GM19455 (cell line): ENCODE measurements at regions not wholly inside any gene's neighbourhood (a gene's known extent, or its start where the extent isn't known, plus 50 kb on each side); places are given as distances from the start of the nearest gene placed in this dataset.
"Not testable (repeated sequence)": the region's sequence is repeated elsewhere in the genome, so short reads cannot be mapped to it uniquely, and the experiment has no call there.

Source experiments
- ATAC-seq: cut with Tn5 transposase; IDR thresholded peaks from one replicate; pipeline ENCODE4 v1.9.1; 2021; ENCODE audit not compliant: unreplicated experiment

DNA sequence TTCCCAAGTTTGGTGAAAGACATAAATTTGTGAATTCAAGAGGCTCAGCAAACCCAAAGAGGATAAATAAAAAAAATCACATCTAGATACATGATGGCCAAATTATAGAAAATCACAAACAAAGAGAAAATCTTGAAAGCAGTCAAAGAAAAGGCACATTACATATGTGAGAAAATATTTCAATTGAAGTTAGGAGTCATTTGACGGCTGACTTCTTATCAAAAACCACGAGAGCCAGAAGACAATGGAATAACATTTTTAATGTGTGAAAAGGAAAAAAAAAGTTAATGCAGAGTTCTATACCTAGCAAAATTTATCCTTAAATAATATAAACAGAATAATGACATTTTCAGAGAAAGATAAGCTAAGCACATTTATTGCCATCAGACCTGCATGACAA lies 307.0 kb downstream of the C12orf75 start:
- ATAC-seq = no peak

DNA sequence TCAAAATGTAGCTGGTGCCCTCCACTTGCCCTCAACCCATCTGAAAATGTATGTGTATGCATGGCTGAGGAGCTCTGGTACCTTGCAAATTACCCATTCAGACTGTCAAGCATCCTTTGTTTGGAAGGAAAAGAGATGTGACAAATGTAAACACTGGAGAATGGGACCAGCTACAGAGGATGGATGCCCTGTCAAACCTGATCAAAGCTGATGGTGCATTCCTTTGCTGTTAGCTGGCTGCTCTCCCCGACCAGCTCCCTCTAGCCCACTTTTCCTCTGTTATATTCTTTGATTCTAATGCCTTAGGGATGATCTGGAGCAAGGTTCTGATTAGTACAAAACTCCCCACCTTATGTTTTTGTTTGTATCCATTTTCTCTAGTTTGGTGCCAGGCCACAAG lies 310.3 kb downstream of the C12orf75 start:
- no peak for ATAC-seq

DNA sequence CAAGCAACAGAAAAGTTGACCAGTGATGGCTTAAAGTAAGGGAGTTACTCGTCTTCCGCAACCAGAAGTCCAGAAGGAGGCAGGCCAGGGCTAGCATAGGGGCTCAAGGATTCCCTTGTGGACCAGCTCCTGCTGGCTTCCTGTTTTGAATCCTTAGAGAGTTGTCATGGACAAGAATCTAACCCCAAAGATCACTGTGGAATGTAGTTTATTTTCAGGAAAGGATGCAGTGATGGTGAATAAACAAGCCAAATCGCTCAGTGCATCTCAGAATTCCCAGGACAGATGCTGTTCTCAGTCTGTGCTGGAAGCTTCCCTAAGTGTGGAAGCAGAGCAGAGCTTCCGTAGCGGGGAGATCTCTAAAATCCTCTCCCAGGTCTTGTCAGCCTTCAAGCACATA lies 311.3 kb downstream of the C12orf75 start:
- ATAC-seq = no peak

DNA sequence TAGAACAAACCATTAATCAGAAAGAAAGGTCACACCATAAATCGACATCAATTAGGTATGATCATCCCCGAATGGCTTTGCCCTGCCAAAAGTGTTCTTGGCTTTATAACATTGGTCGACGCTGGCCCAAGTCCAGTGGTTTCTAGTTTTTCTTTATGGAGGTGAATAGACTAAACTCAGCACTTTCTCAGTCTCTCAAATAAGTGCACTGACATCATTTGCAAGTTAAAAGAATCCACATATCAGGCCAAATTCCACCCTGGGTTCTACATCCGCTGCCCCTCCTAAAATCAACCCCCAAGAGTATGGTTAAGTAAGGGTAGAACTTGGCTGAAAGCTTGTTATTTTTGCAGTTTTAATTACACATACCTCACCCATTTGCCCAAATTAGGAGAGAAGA lies 314.3 kb downstream of the C12orf75 start:
- no peak for ATAC-seq

DNA sequence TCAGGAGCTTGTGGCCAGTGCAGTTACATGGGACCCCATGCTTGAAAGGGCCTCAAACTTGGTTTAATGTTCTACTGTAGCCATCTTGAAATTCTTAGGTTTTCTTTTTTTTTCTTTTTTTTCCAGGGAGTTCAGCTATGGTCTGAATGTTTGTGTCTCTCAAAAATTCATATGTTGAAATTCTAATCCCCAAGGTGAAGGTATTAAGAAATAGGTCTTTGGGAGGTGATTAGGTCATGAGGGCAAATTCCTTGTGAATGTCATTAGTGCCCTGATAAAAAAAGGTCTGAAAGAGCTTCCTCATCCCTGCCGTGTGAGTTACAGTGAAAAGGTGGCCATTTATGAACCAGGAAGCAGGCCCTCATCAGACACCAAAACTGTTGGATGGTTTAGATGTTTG lies 324.1 kb downstream of the C12orf75 start:
- ATAC-seq = no peak

DNA sequence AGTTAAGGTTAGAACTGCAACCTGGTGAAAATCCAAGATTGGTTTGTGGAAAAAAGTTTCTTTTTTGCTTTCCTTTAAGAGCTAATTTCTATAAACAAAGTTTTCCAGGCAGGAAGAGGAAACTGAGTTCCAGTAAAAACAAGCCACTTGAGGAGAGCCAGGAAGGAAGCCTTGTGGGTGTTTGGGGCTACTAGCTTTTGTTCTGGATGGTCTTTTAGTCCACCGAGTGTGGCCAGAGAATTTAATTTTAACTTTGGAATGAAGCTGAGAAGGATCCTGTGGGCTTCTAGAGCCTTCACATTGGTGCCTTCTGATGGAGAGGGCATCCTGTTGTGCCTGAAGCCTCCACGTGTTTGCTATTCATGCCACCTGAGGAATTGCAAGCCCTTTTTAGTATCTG lies 327.9 kb downstream of the C12orf75 start:
- no peak for ATAC-seq

DNA sequence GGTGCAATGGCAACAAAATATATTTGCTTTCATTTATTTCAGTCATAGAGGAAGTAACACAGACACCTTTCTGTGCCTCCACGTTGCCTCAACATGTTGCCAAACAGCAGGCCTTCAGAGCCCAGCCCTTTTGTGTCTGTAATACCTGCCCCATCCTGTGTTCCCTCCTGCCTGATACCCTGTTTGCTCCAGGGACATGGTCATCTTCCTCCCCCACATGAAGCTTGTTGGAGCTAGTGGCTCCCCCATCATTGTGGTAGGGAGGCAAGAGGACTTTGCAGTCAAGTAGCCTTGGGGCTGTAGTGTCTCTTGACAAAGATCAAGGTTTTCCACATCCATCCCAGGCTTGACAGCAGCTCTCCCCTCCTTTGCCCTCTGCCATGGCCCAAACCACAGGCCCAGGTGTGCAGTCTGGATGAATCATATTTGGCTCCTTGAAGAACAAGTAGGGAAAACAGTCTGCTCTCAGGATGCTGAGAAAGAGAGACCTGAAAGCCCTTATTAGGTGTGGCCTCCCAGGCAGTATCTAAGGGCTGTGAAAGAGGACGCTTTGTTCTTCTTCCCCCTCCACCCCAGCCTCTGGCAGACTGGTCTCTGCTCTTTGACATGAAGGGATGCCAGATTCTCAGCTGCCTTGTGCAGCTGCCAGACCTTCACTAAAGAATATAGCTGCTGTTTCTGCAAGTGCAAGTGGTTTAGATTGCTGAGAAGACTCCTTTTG lies 329.0 kb downstream of the C12orf75 start:
- no peak for ATAC-seq

DNA sequence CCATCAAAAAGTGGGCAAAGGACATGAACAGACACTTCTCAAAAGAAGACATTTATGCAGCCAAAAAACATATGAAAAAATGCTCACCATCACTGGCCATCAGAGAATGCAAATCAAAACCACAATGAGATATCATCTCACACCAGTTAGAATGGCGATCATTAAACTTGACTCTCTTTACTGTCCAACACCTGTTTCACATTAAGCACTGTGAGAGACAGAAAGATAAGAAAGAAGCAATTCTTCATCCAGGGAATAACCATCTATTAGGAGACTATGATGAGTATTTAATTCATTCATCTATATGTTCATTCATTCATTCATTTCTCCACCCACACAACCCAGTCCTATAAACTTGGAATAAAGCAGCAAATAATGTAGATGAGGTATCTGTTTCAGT lies 334.3 kb downstream of the C12orf75 start:
- ATAC-seq = not testable (repeated sequence)

DNA sequence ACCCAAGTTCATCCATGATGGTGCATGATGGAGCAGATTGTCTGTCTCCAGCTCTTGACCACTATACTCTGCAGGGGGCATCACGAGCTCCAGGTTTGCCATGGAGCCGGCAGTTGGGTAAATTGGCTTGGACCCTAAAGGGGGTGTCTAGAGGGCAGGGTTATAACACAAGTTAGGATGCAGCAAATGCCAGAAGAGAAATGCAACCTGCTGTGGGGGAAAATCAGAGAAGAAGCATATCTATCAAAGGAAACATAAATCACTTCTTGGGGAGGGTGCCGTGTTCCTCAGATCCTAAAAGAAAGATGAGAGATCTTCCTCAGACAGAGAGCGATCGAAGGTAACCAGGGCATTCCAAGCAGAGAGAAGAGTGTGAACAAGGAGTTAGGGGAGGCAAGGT lies 334.9 kb downstream of the C12orf75 start:
- no peak for ATAC-seq

DNA sequence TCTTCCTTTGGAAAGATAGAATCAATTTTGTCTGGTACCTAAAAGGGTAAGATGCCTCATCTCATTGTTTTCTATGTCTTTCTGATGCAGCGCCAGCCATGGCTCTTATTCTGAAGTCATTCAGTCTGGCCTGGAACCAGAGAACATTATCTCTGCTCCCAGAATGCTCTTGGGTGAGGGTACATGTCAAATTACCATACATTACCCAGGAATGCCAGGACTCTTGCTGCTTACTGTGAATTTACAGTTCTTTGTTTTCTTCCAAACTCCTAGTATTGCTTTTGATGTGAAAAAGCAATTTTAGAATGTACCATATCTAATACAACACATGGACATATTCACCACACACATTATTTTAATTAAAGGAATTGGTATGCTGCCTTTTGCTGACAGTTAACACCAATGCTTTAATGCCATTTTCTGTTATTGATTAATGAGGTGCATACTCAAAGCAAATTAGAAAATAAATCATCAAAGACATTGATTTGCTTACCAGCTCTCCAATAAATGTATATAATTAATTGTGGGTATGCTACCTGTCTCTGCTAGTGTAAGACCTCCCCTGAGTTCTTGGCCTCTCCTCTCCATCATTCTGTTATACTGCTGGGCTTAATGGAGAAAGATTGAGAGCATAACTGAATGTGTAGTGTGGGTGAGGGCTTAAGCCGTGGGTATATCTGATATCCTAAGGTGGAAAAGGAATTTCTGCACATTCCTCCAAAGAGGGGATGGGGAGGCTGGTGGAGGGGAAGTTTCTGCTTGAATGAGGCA lies 337.7 kb downstream of the C12orf75 start:
- no peak for ATAC-seq

DNA sequence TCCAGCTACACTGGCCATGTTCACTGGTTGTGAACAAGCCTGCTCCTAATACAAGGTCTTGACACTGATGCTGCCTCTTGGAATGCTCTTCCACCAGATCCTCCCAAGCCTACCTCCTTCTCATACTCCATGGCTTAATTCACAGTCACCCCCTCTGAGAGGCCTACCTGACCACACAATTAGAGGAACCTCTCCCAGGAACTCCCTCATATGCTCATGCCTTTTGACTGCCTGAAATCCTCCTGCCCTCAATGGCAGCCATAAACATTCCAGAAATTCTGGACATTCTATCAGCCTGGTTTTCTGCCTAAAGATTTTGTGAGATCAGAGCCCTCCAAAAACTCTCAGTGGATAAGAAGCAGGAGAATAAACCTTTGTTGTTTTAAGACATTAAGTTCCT lies 340.2 kb downstream of the C12orf75 start:
- ATAC-seq = no peak

DNA sequence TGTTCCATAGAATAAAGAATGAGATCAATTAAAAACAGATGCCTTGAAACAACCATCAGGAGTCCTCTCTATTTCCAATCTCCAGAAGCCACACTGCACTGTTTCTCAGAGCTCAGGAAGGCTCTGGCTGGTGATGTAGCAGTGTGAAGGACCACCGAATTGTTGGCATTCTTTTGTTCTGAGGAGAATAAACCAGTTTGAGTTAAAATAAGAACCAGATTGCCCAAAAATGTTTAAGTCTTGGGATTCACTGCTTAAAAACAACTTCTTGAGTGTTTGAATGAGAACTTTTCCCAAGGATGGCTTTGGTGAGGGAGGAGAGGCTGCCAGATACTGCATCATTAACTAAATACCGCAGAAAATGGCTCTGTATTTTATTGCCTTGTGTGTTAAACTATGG lies 341.2 kb downstream of the C12orf75 start:
- no peak for ATAC-seq

DNA sequence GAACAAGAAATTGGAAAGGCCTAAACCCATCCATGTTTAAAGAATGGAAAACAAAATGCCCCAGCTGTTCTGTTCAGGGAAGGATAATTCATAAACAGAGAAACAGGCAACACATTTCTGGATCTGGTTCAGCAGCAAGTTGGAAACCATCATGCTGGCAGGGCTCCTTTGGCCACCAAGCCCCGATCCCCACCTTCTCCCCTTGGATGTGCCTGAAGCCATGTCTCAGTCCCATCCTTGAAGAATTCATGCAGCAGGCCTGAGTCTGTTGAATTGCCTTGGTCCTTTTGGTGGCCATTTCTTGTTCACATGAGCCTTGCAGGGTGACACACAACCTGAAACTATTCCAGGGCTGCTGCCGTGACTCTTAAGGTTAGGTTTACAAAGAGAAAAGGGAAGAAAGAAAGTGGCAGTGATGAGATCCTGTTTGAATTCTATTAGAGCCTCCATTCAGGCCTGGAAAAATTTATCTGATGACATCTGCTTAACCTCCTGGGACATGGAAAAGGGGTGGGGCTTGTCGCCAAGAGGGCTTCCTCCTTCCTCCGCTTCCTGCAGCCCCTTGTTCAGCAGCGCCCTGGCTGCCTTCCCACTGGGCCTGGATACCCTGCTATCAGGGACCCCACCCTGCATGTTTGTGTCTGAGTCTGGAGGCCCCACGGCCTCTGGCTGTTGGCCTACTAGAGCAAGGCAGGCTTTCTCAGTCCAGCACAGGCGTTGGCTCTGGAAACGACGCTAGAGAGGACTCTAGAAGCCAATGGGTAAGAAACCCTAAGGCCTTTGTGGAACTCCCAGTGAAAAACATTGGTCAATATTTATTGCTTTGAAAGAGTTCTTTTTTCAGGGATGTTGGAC lies 341.9 kb downstream of the C12orf75 start:
- no peak for ATAC-seq

DNA sequence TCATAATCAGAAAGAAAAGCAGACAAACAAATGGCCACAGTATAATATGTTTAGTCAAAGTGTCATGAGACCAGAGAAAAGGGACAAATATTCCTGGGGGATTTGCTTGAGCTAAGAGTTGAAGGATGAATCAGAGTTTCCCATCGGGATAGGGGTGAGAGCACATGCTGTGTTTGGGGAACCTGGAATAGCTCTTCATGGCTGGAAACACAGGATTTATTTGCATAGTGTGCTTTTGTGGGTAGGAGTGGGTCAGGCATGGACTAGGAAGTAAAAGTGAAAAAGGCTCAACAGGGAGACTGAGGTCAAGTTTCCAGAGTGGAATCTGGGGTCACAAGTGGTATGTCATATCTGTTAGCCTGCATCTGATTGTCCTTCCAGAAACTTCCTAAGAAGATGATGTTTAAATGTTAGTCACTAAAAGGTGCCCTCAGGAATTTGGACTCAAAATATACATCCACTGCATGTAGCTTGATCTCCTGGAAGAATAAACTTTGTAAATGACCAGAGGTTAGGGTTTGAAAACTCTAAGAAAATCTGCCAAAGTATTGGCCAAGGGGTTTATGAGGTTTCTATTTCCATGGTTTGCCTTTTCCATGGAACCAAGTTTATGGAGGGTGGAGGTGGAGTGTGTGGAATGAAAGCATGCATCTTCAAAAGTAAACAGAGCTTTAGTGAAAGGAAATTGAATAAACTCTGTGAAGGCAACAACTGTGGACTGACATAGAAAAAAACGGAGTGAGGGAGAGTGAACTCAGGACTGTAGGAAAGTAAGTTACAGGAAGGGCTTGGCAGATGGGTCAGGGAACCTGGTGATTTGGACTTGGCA lies 344.6 kb downstream of the C12orf75 start:
- ATAC-seq = no peak

DNA sequence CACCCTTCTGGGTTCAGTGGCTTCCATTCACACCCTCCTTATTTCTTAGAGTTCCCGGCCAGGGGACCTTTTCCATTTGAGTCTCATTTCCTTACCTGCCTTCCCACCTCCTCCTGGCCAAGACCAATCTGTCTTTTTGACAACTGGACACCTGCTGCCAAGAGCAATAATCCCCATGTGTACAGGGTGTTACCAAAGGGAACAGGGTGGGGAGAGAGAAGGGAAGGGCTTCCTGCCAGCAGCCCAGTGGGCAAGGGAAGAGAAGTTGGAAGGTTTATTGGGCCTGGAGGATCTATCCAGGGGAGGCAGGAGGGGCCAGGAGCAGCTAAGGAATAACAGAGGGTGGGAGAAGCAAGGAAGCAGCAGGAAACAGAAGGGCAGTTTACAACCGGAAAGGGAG lies 346.2 kb downstream of the C12orf75 start:
- no peak for ATAC-seq

DNA sequence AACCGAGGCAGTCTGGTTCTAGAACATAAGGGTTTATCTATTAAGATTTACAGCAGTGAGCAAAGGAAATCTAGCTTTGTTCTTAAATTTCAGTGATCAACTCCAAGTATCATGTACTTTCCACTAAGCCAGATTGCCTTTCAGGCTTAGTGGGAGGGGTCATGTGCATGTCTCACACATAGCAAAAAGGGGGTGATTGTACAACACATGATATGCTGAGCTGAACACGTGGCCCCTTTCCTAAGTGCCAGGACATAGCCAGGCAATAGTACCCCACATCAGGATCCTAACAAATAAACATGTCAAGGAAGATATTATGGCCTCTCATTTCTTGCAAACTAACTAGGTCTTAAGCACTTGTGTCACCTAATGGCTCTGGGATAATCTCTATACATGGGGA lies 347.2 kb downstream of the C12orf75 start:
- no peak for ATAC-seq

DNA sequence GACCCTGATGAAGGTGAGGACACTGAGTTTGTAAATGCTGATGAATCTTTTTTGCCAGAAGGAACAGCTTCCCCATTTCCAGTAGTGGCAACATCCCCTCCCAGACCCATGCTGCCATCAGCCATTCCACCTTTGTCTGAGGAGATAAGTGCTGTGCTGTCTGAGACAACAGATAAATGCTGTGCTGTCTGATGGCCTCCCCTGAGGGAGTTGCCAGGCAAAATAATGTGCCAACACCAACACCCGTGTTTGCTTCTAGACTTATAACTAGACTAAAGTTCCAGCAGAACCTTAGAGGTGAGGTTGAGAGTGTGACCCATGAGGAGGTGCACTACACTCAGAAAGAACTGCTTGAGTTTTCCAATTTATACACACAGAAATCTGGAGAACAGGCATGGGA lies 349.5 kb downstream of the C12orf75 start:
- ATAC-seq = no peak

DNA sequence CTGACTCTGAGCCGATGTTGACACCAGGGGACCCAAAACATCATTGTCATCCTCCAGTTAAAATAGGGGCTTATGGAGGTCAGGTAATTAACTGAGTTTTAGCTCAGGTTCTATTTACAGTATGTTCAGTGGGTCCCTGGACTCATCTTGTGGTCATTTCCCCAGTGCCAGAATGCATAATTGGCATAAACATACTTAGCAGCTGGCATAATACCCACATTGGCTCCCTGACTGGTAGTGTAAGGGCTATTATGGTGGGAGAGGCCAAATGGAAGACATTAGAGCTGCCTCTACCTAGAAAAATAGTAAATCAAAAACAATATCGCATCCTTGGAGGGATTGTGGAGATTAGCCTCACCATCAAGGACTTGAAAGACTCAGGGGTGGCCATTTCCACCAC lies 350.9 kb downstream of the C12orf75 start:
- no peak for ATAC-seq

DNA sequence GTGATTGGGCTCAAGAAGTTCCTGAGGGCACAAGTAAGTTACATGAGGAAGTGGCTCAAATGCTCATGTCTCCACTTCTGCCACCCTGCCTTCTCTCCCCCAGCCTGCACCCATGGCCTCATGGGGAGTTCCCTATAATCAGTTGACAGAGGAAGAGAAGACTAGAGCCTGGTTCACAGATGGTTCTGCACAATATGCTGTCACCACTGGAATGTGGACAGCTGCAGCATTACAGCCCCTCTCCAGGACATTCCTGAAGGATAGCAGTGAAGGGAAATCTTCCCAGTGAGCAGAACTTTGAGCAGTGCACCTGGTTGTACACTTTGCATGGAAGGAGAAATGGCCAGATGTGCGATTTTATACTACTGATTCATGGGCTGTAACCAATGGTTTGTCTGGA lies 352.3 kb downstream of the C12orf75 start:
- ATAC-seq = not testable (repeated sequence)

DNA sequence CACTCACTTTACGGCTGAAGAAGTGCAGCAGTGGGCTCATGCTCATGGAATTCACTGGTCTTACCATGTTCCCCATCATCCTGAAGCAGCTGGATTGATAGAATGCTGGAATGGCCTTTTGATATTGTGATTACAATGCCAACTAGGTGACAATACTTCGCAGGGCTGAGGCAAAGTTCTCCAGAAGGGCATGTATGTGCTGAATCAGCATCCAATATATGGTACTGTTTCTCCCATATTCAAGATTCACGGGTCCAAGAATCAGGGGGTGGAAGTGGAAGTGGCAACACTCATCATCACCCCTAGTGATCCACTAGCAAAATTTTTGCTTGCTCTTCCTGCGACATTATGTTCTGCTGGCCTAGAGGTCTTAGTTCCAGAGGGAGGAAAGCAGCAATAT lies 353.3 kb downstream of the C12orf75 start:
- not testable (repeated sequence) for ATAC-seq

DNA sequence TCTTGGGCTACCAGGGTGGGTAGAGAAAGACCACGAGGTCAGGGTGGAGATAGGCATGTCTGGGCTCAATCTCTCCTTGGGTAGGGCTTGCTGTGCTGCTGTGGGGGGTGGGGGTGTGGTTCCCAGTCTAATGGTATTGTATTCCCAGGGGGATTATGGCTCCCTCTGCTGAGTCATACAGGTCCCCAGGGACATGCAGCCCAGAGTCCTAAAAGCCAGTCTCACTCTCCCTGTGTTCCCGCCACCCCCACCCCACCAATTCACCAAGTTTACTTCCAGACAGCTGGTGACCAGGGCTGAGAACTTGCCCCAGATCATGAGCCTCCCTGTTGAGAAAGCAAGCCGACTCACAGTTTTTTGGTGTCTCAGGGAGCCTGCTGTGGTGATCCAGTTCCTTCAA lies 367.6 kb downstream of the C12orf75 start:
- no peak for ATAC-seq
